PC-3 (cell line): ENCODE measurements at regions not wholly inside any gene's neighbourhood (a gene's known extent, or its start where the extent isn't known, plus 50 kb on each side); places are given as distances from the start of the nearest gene placed in this dataset.

Experiments
- EZH2 ChIP-seq: fragments of 300-600 bp; sonication (generic); IDR thresholded peaks from one replicate; pipeline ENCODE4 v1.6.1; 2017; ENCODE audit warnings: antibody characterized with exemption, mild to moderate bottlenecking, low read length; ENCODE audit not compliant: unreplicated experiment
- EZH2phosphoT487 ChIP-seq: fragments of 300-600 bp; sonication (generic); IDR thresholded peaks from 2 replicates; pipeline ENCODE4 v1.6.1; 2018; ENCODE audit warnings: mild to moderate bottlenecking, antibody characterized with exemption, low read length, borderline replicate concordance
- TF ChIP-seq, protein P1 (sequence below): fragments of 300-600 bp; sonication (generic); conservative IDR thresholded peaks from 2 replicates; pipeline ENCODE4 v1.5.1; 2017; ENCODE audit warnings: antibody characterized with exemption, low read depth, mild to moderate bottlenecking, low read length

DNA sequence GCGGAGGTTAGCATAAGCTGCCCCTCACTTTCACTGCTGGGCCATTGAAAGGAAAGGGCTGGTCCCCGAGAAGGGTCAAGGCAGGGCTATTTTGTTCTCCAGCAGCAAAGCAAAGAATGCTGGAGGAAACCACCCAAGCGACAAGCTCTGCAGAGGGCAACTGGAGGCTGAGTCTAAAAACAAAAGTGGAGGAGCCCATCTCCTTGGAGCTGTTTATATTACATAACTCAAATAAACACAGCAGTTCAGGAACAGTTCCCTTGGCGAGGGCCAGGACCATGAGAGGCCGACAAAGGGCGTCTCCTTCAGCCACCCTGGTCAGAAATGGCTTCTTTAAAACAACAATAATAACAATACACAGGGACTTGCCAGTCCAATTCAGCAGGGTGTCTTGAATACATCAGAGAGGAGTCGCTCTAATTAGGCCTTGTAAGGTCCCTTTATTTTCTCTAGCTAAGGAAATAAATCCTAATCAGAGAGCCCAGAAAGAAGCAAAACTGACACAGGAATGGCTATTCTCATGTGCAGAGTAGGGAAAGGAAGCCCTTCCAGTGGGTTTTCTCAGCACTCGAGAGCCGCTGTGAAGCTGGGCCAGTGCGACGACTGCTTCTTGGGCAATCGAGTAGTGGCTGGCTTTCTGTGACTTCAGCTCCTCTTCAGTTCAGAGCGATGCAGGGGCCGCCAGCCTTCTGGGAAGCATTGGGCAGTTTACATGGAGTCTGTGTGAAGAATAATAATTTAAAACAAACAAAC is 57.0 kb upstream of the TARBP1 start:
- TF ChIP-seq, protein P1, sequence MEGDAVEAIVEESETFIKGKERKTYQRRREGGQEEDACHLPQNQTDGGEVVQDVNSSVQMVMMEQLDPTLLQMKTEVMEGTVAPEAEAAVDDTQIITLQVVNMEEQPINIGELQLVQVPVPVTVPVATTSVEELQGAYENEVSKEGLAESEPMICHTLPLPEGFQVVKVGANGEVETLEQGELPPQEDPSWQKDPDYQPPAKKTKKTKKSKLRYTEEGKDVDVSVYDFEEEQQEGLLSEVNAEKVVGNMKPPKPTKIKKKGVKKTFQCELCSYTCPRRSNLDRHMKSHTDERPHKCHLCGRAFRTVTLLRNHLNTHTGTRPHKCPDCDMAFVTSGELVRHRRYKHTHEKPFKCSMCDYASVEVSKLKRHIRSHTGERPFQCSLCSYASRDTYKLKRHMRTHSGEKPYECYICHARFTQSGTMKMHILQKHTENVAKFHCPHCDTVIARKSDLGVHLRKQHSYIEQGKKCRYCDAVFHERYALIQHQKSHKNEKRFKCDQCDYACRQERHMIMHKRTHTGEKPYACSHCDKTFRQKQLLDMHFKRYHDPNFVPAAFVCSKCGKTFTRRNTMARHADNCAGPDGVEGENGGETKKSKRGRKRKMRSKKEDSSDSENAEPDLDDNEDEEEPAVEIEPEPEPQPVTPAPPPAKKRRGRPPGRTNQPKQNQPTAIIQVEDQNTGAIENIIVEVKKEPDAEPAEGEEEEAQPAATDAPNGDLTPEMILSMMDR, result no peak
- TF ChIP-seq EZH2phosphoT487 (no peak), EZH2 (no peak)
